GM23338 (cell line): ENCODE measurements at regions not wholly inside any gene's neighbourhood (a gene's known extent, or its start where the extent isn't known, plus 50 kb on each side); places are given as distances from the start of the nearest gene placed in this dataset.

Source experiments
- ATAC-seq: fragments of 200-7000 bp; cut with Tn5 transposase; 3 replicates; pipeline ENCODE4 v1.9.1; 2020
- DNase-seq: peaks from one replicate; pipeline ENCODE4 v3.0.0-alpha.2; 2015; ENCODE audit warnings: low spot score
- H2AFZ ChIP-seq: fragments of 200-600 bp; sonication (generic); 2 replicates; pipeline ENCODE4 v1.8.0; 2016; ENCODE audit warnings: antibody characterized with exemption, mild to moderate bottlenecking, moderate library complexity
- H3F3A ChIP-seq: fragments of 200-600 bp; sonication (generic); replicated peaks from 2 replicates; pipeline ENCODE4 v1.8.0; 2017; ENCODE audit warnings: antibody characterized with exemption, mixed run types, low read depth
- H3K27ac ChIP-seq: fragments of 200-600 bp; sonication (generic); 2 replicates; pipeline ENCODE4 v1.6.1; 2016; ENCODE audit warnings: low read depth
- H3K27me3 ChIP-seq: fragments of 200-600 bp; sonication (generic); 2 replicates; pipeline ENCODE4 v1.8.0; 2016; ENCODE audit warnings: mild to moderate bottlenecking, mixed run types, moderate library complexity; ENCODE audit not compliant: insufficient read depth
- H3K36me3 ChIP-seq: fragments of 200-600 bp; sonication (generic); 2 replicates; pipeline ENCODE4 v1.8.0; 2016; ENCODE audit warnings: mild to moderate bottlenecking; ENCODE audit not compliant: insufficient read depth
- H3K4me1 ChIP-seq: fragments of 200-600 bp; sonication (generic); 2 replicates; pipeline ENCODE4 v1.8.0; 2016; ENCODE audit warnings: mild to moderate bottlenecking, moderate library complexity; ENCODE audit not compliant: insufficient read depth
- H3K4me2 ChIP-seq: fragments of 200-600 bp; sonication (generic); 2 replicates; pipeline ENCODE4 v1.7.1; 2017; ENCODE audit warnings: mixed run types
- H3K4me3 ChIP-seq: fragments of 200-600 bp; sonication (generic); 2 replicates; pipeline ENCODE4 v1.6.1; 2016; ENCODE audit warnings: mixed run types
- H3K79me2 ChIP-seq: fragments of 200-600 bp; sonication (generic); replicated peaks from 2 replicates; pipeline ENCODE4 v1.8.0; 2017; ENCODE audit warnings: mild to moderate bottlenecking; ENCODE audit not compliant: insufficient read depth
- H3K9me2 ChIP-seq: fragments of 200-600 bp; sonication (generic); 2 replicates; pipeline ENCODE4 v1.8.0; 2017; ENCODE audit not compliant: insufficient read depth
- H4K20me1 ChIP-seq: fragments of 200-600 bp; sonication (generic); replicated peaks from 2 replicates; pipeline ENCODE4 v1.8.0; 2017; ENCODE audit warnings: mild to moderate bottlenecking; ENCODE audit not compliant: insufficient read depth
- H3K27ac Mint-ChIP-seq: 2 replicates; pipeline ENCODE4 v1.8.0; 2020; ENCODE audit warnings: inconsistent platforms, mild to moderate bottlenecking, moderate library complexity, mixed read lengths
- H3K27me3 Mint-ChIP-seq: 3 replicates; pipeline ENCODE4 v1.8.0; 2022; ENCODE audit warnings: low read depth, mild to moderate bottlenecking, moderate library complexity, mixed read lengths, inconsistent platforms; ENCODE audit not compliant: insufficient read depth, poor library complexity
- H3K36me3 Mint-ChIP-seq: 3 replicates; pipeline ENCODE4 v1.8.0; 2021; ENCODE audit warnings: low read depth, mild to moderate bottlenecking, inconsistent platforms, moderate library complexity, mixed read lengths
- H3K4me1 Mint-ChIP-seq: 3 replicates; pipeline ENCODE4 v1.8.0; 2020; ENCODE audit warnings: mild to moderate bottlenecking, inconsistent platforms, mixed read lengths
- H3K4me3 Mint-ChIP-seq: 3 replicates; pipeline ENCODE4 v1.8.0; 2021; ENCODE audit warnings: moderate library complexity, mild to moderate bottlenecking, inconsistent platforms, mixed read lengths
- H3K9me3 Mint-ChIP-seq: 3 replicates; pipeline ENCODE4 v1.8.0; 2020; ENCODE audit warnings: moderate library complexity, mild to moderate bottlenecking, inconsistent platforms, mixed read lengths
- CREB1 ChIP-seq: fragments of 250-450 bp; sonication (Bioruptor Pico); IDR thresholded peaks from 2 replicates; pipeline ENCODE4 v1.5.0; 2020; ENCODE audit warnings: low read depth, mild to moderate bottlenecking, moderate library complexity
- EZH2 ChIP-seq: fragments of 200-600 bp; sonication (generic); IDR thresholded peaks from one replicate; pipeline ENCODE4 v1.8.0; 2017; ENCODE audit warnings: antibody characterized with exemption, mild to moderate bottlenecking, low read depth; ENCODE audit not compliant: unreplicated experiment
- REST ChIP-seq: IDR thresholded peaks from one replicate; pipeline ENCODE4 v1.6.1; 2018; ENCODE audit warnings: antibody characterized with exemption; ENCODE audit not compliant: unreplicated experiment
- ZNF462 ChIP-seq: fragments of 250-450 bp; sonication (Bioruptor Pico); IDR thresholded peaks from 2 replicates; pipeline ENCODE4 v1.5.0; 2020; ENCODE audit warnings: mild to moderate bottlenecking, moderate library complexity

- H4K20me1 ChIP-seq: no peaks in the 10 kb centered on the region
- peaks cover 3% of the 10 kb centered on the region for H3K27me3 Mint-ChIP-seq
- H3F3A ChIP-seq: no peaks in the 10 kb centered on the region
- H3K4me1 Mint-ChIP-seq: no peaks in the 10 kb centered on the region; the same call in 2 of the 3 replicates
- no peak overlapping the region for H3K27ac Mint-ChIP-seq
- H3K36me3 Mint-ChIP-seq: no peaks in the 10 kb centered on the region
- TF ChIP-seq CREB1 (CRISPR knock-in tag): no peak
- TF ChIP-seq REST: no peak
- no peak for TF ChIP-seq ZNF462 (CRISPR knock-in tag)
- TF ChIP-seq EZH2: no peak
- no peak overlapping the region for H3K4me3 Mint-ChIP-seq
- H3K79me2 ChIP-seq: no peaks in the 10 kb centered on the region
- no peaks in the 10 kb centered on the region for H3K27me3 ChIP-seq
- no peak overlapping the region for H3K4me3 ChIP-seq
- H2AFZ ChIP-seq: no peak overlapping the region
- no peaks in the 10 kb centered on the region for H3K9me3 Mint-ChIP-seq
- H3K9me2 ChIP-seq: peaks cover 2% of the 10 kb centered on the region
- H3K4me2 ChIP-seq: no peak overlapping the region
- ATAC-seq: no peak
- DNase-seq: no peak
- no peaks in the 10 kb centered on the region for H3K36me3 ChIP-seq
- no peaks in the 10 kb centered on the region for H3K4me1 ChIP-seq
- H3K27ac ChIP-seq: no peak overlapping the region
Measured at GRCh38 chr6:154561750-154562149, 51.3 kb upstream of the CNKSR3 start.
